ENCODE measurements at regions not wholly inside any gene's neighbourhood (a gene's known extent, or its start where the extent isn't known, plus 50 kb on each side); places are given as distances from the start of the nearest gene placed in this dataset.

DNA sequence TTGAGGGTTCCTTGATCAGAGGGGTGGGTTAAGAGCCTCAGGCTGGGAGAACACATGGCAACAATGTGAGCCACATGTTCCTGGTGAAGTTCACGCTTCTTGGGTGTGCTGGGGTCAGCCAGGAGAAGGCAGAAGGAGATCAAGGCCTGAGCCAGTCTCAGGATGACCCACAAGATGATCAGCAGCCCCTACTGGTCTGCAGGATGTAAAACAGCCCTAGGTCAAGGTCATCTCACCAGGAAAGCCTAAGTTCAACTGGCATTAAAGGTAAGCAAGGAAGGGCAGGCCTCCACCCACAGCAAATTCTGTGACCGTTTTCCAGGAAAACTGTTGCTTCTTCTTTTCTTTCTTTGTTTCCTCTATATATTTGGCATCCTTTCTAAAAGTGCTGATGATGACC is 156.7 kb upstream of the KIRREL3 start:
- intact Hi-C loops (cut with DNase I) = no loop called here
- 82 to 83% methylated on average over 1 to 2 of the region's 2 CpGs for WGBS, 2 donors
- Histone ChIP-seq H3K4me1 (no peaks in the 10 kb centered on the region), H3K9me3 (no peaks in the 10 kb centered on the region), H3K27me3 (no peaks in the 10 kb centered on the region), H3K36me3 (no peaks in the 10 kb centered on the region), H3K27ac (no peak overlapping the region), H3K4me3 (no peak overlapping the region)
- no peak for DNase-seq
- TF ChIP-seq POLR2A (IDR thresholded peaks at IDR 0.05) (no peak), CTCF (IDR thresholded peaks at IDR 0.05) (no peak)

- TF ChIP-seq CTCF (IDR thresholded peaks at IDR 0.05) (no peak), POLR2A (IDR thresholded peaks at IDR 0.05) (no peak)
- Histone ChIP-seq H3K27me3 (no peaks in the 10 kb centered on the region), H3K9me3 (no peaks in the 10 kb centered on the region), H3K4me1 (no peaks in the 10 kb centered on the region), H3K4me3 (no peak overlapping the region), H3K36me3 (no peaks in the 10 kb centered on the region), H3K27ac (no peak overlapping the region)
- WGBS, 2 donors = 53 to 60% methylated on average over 1 of the region's 1 CpG
- DNase-seq = no peak
- intact Hi-C loops (cut with DNase I) = no loop called here
Measured at GRCh38 chr11:127149410-127149809, 148.8 kb upstream of the KIRREL3 start.

DNA sequence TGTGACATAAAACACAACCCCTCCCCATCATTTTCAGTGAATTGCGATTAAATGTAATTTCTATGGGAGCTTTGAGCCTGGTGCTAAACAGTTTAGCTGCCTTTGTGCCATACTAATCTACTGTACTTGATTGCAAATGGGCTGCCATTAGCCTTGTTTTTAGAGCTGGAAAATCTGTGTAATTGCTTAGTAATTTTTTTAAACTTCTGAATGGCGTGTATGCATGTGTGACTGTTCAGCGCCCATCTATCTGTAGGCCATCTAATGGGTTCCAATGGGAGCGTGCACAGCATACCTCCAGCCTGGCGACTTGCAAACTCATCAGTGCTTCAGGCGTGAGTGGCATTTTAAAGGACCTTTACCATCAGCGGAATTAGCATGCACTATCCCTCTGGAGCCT is 142.7 kb upstream of the KIRREL3 start:
- no peak for DNase-seq
- Histone ChIP-seq H3K4me3 (no peak overlapping the region), H3K27ac (no peak overlapping the region), H3K9me3 (no peaks in the 10 kb centered on the region), H3K4me1 (no peaks in the 10 kb centered on the region), H3K27me3 (no peaks in the 10 kb centered on the region), H3K36me3 (no peaks in the 10 kb centered on the region)
- 88 to 96% methylated on average over 3 to 7 of the region's 7 CpGs for WGBS, 2 donors
- TF ChIP-seq CTCF (IDR thresholded peaks at IDR 0.05) (no peak), POLR2A (IDR thresholded peaks at IDR 0.05) (no peak)
- intact Hi-C loops (cut with DNase I) = no loop called here

DNA sequence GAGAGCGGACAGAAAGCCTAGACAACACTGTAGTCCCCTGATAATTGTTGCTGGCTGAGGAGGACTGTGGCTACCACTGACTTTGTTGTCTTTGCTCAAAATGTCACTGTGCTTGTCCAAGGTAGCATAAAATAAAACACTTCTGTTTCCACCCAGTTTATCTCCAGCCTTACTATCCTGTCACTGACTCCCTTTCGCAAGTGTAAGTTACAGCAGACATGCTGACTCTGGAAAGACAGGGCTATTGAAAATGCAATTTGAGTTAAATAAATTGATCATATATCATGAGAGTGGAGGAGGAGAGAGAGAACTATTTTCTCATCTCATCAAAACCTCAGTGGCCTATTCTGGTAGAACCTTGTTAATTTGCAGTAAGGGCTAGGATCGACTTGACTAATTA is 138.0 kb upstream of the KIRREL3 start:
- H3K9me3 ChIP-seq = no peaks in the 10 kb centered on the region
- H3K27me3 ChIP-seq = no peaks in the 10 kb centered on the region
- H3K36me3 ChIP-seq = no peaks in the 10 kb centered on the region
- WGBS, 2 donors = 73 to 78% methylated on average over 3 of the region's 3 CpGs
- TF ChIP-seq POLR2A (IDR thresholded peaks at IDR 0.05) = no peak
- no peak for TF ChIP-seq CTCF (IDR thresholded peaks at IDR 0.05)
- no peak overlapping the region for H3K4me3 ChIP-seq
- DNase-seq = no peak
- no peaks in the 10 kb centered on the region for H3K4me1 ChIP-seq
- intact Hi-C loops (cut with DNase I) = no loop called here
- H3K27ac ChIP-seq = no peak overlapping the region

- 84 to 86% methylated on average over 15 of the region's 15 CpGs for WGBS, 2 donors
- no peak for DNase-seq
- intact Hi-C loops (cut with DNase I) = no loop called here
- no peaks in the 10 kb centered on the region for H3K27me3 ChIP-seq
- H3K4me3 ChIP-seq = no peak overlapping the region
- no peaks in the 10 kb centered on the region for H3K9me3 ChIP-seq
- no peaks in the 10 kb centered on the region for H3K4me1 ChIP-seq
- TF ChIP-seq CTCF (IDR thresholded peaks at IDR 0.05) (no peak), POLR2A (IDR thresholded peaks at IDR 0.05) (no peak)
- H3K27ac ChIP-seq = no peak overlapping the region
- H3K36me3 ChIP-seq = no peaks in the 10 kb centered on the region
Measured at GRCh38 chr11:127137771-127138280, 137.3 kb upstream of the KIRREL3 start.
